Lower leg skin (tissue), 3 donors: ENCODE measurements at regions not wholly inside any gene's neighbourhood (a gene's known extent, or its start where the extent isn't known, plus 50 kb on each side); places are given as distances from the start of the nearest gene placed in this dataset.

ENCODE experiments used
- POLR2A ChIP-seq, 2 donors: fragments of 450-650 bp; IDR thresholded peaks; one replicate each; pipeline ENCODE4 v1.6.1; 2016 to 2017; ENCODE audit warnings: antibody characterized with exemption in 2 of 2, mild to moderate bottlenecking in 1 of 2, moderate library complexity in 1 of 2
- TF ChIP-seq, protein P1 (sequence below), 3 donors: fragments of 450-650 bp; IDR thresholded peaks; one replicate each; pipeline ENCODE4 v1.5.1; 2016; ENCODE audit warnings: antibody characterized with exemption in 3 of 3, mild to moderate bottlenecking in 3 of 3, moderate library complexity in 2 of 3

DNA sequence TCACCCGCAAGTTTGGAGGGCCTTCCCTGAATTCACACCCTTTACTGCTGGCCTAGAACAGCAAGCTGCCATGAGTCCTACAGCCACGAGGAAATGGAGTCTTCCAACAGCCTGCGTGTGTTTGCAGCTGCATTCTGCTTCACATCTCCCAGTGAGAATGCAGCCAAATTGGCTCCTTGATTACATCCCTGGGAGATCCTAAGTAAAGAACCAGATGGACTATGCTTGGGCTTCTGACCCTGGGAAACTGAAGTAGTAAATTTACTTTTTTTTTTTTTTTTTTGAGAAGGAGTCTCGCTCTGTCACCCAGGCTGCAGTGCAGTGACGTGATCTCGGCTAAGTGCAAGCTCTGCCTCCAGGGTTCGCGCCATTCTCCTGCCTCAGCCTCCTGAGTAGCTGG lies 617.0 kb upstream of the CDH18 start:
- TF ChIP-seq, protein P1, sequence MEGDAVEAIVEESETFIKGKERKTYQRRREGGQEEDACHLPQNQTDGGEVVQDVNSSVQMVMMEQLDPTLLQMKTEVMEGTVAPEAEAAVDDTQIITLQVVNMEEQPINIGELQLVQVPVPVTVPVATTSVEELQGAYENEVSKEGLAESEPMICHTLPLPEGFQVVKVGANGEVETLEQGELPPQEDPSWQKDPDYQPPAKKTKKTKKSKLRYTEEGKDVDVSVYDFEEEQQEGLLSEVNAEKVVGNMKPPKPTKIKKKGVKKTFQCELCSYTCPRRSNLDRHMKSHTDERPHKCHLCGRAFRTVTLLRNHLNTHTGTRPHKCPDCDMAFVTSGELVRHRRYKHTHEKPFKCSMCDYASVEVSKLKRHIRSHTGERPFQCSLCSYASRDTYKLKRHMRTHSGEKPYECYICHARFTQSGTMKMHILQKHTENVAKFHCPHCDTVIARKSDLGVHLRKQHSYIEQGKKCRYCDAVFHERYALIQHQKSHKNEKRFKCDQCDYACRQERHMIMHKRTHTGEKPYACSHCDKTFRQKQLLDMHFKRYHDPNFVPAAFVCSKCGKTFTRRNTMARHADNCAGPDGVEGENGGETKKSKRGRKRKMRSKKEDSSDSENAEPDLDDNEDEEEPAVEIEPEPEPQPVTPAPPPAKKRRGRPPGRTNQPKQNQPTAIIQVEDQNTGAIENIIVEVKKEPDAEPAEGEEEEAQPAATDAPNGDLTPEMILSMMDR (IDR thresholded peaks at IDR 0.05) = no peak
- no peak for TF ChIP-seq POLR2A (IDR thresholded peaks at IDR 0.05)
